GM18861 (cell line): ENCODE measurements at regions not wholly inside any gene's neighbourhood (a gene's known extent, or its start where the extent isn't known, plus 50 kb on each side); places are given as distances from the start of the nearest gene placed in this dataset.
"Not testable (repeated sequence)": the region's sequence is repeated elsewhere in the genome, so short reads cannot be mapped to it uniquely, and the experiment has no call there.

Source experiments
- ATAC-seq: cut with Tn5 transposase; IDR thresholded peaks from one replicate; pipeline ENCODE4 v1.9.1; 2021; ENCODE audit not compliant: unreplicated experiment

DNA sequence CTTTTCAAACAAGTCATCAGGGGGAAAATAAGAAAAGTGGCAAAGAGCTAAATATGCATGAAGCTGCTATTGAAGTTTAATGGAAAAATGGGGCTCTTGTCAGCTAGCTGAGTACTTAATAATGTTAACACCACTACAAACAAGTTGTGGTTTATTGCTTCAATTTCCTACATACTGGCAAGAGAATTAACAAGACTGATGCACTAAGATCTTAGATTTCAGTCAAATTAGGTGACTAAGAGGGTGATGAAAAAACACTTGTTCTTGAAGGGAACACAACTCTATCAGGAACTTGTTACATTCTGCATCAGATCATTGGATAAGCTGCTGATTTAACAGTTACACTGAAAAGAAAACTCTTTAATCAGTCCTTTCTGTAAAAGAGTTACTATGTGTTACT is 234.6 kb upstream of the AFF2 start:
- no peak for ATAC-seq

GRCh38 chrX:148268673-148269072 is 231.7 kb upstream of the AFF2 start:
- ATAC-seq, result no peak

DNA sequence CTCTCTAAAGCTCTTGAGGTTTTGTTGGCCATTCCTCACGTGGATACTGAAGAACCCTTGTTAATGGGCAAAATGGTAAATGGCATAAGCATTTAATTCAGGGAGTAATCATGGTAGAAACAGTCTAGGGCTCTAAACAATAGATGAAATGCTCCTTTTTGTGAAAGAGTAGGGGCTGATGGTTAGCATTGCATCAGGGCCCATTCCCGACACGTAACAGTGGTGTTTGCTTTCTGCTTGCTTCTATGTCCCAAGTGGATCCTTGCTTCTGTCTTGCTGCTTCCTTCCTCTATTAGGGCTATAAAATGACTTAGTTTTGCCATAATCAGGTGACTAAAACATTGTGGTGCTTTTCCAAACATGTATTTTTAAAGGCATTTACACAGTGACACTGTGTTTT is 230.9 kb upstream of the AFF2 start:
- no peak for ATAC-seq

DNA sequence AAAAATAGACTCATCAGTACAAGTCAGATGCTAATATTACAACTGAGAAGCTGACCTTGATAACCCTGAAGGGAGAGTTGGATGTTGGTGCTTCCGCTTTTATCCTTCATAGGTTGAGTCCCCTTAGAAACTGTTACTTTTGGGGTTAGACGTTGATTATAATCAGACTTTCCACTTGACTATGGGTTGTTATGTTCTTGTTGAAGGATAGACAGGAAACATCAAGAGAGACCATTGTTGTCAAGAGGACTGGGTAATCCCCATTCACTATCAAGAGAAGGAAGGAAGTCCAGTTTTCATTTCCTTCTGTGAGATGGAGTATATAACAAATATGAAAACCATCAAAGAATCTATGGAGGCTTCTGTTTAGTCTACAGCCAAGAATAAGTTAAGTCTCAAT is 229.9 kb upstream of the AFF2 start:
- ATAC-seq, result no peak

- no peak for ATAC-seq
Observed at GRCh38 chrX:148271263-148271662, 229.2 kb upstream of the AFF2 start.

DNA sequence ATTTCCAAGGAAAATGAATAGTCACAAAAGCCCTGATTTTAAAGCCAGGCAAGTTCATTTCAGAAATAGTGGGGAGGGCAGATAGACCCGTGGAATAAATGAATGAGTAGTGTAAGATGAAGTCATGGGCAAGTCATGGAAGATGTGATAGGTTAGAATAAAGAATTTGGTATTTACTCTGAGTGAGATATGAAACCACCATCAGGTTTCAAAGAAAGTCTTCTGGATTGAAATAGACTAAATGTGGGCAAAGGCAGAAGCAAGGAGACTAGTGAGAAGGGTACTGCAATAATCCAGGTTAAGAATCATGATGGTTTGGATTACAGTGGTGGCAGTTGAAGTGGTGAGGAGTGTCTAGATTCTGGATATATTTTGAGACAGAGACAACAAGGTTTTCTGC is 218.5 kb upstream of the AFF2 start:
- ATAC-seq, result no peak

DNA sequence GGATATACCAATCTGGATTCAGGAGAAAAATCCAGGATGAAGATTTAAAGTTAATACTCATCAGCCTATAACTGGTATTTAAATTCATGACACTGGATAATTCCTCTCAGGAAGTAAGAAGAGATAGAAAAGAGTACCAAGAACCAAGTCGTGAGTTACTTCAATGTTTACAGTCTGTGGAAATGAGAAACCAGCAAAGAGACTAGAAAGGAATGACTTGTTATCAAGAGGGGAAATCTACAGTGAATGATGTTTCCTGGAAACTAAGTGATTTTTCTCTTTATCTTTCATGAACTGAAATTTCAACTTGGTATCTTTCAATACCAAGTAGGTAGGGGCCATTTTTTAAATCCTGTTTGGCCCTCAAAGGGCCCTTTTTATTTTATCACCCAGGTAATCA is 217.9 kb upstream of the AFF2 start:
- no peak for ATAC-seq

DNA sequence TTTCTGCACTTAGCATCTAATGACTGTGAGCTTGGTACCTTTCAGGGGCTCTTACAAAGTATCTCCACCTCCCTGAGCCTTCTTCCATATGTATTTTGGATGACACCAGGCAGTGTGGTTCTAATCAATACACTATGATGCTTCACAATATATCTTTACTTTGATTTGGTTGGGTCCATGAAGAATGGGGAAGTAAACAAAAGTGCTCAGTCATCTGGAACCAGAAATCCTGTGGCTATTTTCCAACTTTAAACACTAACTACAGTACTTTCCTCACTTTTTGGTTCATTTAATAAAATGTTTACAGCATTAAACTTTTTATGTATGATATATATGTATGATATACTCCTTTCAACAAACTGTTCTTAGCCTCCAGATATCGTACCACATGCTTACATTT is 216.4 kb upstream of the AFF2 start:
- no peak for ATAC-seq

- no peak for ATAC-seq
Observed at GRCh38 chrX:148284821-148285220, 215.6 kb upstream of the AFF2 start.

DNA sequence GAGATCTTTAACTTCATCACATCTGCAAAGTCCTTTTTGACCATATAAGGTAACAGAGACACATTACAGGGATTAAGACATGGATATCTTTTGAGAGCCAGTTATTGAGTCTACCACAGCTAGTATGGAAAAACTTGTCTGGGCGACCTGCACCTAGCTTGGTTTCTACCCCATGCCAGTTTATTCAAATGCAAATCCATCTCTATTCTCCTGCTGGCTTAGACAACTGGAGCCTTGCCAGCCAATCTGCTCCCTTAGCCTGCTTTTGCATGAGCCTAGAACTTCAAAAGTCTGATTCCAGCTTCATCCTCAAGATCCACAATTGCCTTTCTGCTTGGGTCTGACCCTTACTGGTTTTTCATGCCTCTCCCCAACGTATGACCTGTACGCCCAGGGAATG is 212.0 kb upstream of the AFF2 start:
- ATAC-seq, result no peak

GRCh38 chrX:148290041-148290440 is 210.4 kb upstream of the AFF2 start:
- ATAC-seq, result no peak

- no peak for ATAC-seq
Observed at GRCh38 chrX:148290931-148291330, 209.5 kb upstream of the AFF2 start.

GRCh38 chrX:148298737-148299136 is 201.7 kb upstream of the AFF2 start:
- no peak for ATAC-seq

DNA sequence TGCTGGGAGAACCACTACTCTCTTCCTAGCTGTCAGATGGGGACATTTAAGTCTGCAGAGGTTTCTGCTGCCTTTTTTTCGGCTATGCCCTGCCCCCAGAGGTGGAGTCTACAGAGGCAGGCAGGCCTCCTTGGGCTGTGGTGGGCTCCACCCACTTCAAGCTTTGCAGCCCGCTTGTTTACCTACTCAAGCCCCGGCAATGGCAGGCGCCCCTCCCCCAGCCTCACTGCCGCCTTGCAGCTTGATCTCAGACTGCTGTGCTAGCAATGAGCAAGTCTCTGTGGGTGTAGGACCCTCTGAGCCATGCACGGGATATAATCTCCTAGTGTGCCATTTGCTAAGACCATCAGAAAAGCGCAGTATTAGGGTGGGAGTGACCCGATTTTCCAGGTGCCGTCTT is 195.2 kb upstream of the AFF2 start:
- ATAC-seq, result not testable (repeated sequence)

DNA sequence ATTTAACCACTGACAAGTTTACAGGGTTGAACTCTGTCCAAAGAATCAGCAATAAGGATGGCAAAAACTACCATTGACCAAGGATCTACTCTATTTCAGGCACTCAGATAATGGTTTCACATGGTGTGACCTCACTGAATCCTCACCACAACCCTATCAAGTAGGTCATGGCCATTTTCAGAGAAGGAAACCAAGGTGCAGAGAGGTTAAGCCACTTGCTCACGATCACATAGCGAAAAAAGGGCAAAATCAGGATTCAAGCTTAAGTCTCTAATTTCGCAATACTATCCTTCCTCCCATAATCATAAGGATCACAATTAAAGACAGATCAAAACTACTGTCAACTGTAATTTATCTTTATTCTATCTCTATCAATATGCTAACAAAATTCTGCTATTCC is 191.0 kb upstream of the AFF2 start:
- no peak for ATAC-seq

- peak; percentile 73 for ATAC-seq
Observed at GRCh38 chrX:148310426-148311165, 189.8 kb upstream of the AFF2 start.

DNA sequence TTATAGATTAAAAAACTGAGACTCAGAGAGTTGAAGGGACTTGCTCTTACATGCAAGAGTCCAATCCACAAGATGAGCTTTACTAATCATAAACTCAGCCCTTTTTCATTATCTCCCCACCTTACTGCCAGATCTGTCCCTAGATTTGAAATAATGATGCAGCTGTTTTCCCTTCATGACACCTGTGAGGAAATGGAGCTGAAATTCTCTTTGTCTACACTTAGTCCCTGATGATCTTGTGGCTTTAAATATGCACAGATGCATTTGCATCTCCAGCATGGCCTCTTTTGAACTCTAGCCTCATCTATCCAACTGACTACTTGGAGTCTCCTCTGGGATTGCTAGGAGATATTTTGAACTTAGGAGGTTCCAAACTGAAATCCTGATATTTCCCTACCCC is 188.9 kb upstream of the AFF2 start:
- ATAC-seq, result no peak

GRCh38 chrX:148314876-148315275 is 185.5 kb upstream of the AFF2 start:
- no peak for ATAC-seq

DNA sequence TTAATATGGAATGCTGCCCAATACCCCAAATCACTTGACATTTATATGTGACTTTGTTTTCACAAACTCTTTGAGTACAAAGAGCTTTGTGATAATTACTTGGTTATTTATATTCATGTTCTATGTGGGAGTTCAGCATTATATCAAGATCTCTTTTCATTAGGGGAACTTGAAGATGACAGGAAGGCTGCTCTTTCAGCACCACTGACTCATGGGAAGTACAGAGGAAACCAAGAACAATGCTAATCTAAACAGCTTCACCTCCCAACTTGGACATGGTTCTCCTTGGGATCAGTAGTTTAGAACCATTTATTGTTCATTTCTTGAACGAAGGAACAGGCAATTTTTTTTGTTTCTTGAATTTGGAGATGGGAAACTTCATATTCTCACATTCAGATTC is 184.0 kb upstream of the AFF2 start:
- no peak for ATAC-seq

DNA sequence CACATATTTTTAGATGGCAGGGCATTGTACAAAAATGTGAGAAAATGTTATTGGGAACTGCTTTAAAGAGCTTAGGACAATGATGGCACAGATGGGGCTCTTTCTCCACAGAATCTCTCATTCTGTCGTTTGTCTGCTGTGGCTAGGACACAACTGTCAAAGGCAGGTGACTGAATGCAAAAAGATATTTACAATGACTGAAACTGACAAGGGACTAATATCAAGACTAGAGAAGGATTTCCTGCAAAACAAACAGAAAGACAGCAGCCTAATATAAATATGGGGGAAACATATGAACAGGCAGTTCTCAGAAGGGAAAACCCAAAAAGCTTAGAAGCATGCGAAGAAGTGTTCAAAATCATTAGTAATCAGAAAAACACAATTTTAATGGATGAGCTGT is 177.5 kb upstream of the AFF2 start:
- no peak for ATAC-seq

DNA sequence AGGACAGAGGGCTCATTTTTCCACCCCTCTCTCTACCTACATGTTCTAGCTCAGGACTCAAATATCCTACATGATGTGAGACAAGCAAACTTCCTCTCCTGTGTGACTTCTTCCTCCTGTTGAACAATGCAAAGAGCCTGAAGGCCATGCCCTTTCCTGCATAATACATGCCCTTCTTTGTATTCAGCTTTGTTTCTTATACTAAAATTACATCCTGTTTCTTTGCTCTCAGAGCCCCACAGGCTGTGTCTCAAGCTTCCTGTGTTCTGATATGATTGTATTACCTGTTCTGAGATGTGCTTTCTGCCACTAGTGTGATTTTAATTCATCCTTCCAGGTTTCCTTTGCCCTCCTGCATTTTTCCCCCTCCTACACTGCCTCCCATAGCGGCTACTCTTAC is 166.4 kb upstream of the AFF2 start:
- ATAC-seq, result no peak

DNA sequence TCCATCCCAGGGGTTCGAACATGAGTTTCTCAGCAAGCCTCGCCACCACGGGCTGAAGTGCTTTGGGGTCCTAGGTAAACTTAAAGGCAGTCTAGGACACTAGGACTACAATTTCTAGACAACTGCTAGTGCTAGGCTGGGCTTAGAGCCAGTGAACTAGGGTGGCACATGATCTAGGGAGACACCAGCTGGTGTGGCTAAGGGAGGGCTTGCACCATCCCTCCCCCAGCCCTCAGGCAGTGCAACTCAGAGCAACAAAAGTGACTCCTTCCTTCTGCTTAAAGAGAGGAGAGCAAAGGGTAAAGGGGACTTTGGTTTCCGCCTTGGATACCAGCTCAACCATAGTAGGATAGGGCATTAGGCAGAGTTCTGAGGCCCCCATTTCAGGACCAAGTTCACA is 162.5 kb upstream of the AFF2 start:
- no peak for ATAC-seq

- no peak for ATAC-seq
Observed at GRCh38 chrX:148354916-148355315, 145.5 kb upstream of the AFF2 start.
